Stomach (tissue), 8 donors: ENCODE measurements at regions not wholly inside any gene's neighbourhood (a gene's known extent, or its start where the extent isn't known, plus 50 kb on each side); places are given as distances from the start of the nearest gene placed in this dataset.

ENCODE experiments used
- DNase-seq, 2 donors: peaks; one replicate each; pipeline versions ENCODE4 v3.0.0 to v3.0.0-alpha.2; 2013 to 2019
- H3K27ac ChIP-seq, 5 donors: fragments of 200-600 bp in 4 of 5; sonication (generic) in 4 of 5; one replicate each; pipeline ENCODE4 v1.5.1; 2013 to 2019; ENCODE audit warnings: mild to moderate bottlenecking in 1 of 5, moderate library complexity in 1 of 5
- H3K27me3 ChIP-seq, 3 donors: fragments of 200-600 bp; sonication (generic); one replicate each; pipeline ENCODE4 v1.5.1; 2017 to 2019; ENCODE audit warnings: mixed run types in 1 of 3
- H3K36me3 ChIP-seq, 4 donors: fragments of 200-600 bp; sonication (generic); 1 replicate in 3 of 4; 2 replicates in 1 of 4; pipeline ENCODE4 v1.5.1; 2016 to 2019
- H3K4me1 ChIP-seq, 4 donors: fragments of 200-600 bp; sonication (generic); one replicate each; pipeline ENCODE4 v1.5.1; 2016 to 2019
- H3K4me3 ChIP-seq, 4 donors: fragments of 200-600 bp; sonication (generic) in 3 of 4; one replicate each; pipeline ENCODE4 v1.5.1; 2016 to 2019; ENCODE audit warnings: mild to moderate bottlenecking in 1 of 4
- H3K9me3 ChIP-seq, 4 donors: fragments of 200-600 bp; sonication (generic); one replicate each; pipeline ENCODE4 v1.5.1; 2016 to 2019
- CTCF ChIP-seq, 7 experiments: fragments of 450-650 bp in 4 of 7; fragments of 200-600 bp in 3 of 7; sonication (generic) in 3 of 7; IDR thresholded peaks; one replicate each; pipeline ENCODE4 v1.5.1; 2016 to 2019; ENCODE audit warnings: antibody characterized with exemption in 7 of 7, control low read depth in 2 of 7, mild to moderate bottlenecking in 1 of 7
- EP300 ChIP-seq: sonication (generic); formaldehyde crosslinking; IDR thresholded peaks from one replicate; pipeline ENCODE4 v1.6.1; 2017; ENCODE audit warnings: antibody characterized with exemption
- POLR2A ChIP-seq, 4 donors: fragments of 450-650 bp; IDR thresholded peaks; one replicate each; pipeline ENCODE4 v1.6.1; 2016; ENCODE audit warnings: antibody characterized with exemption in 4 of 4, control low read depth in 2 of 4, mild to moderate bottlenecking in 1 of 4, moderate library complexity in 1 of 4
- POLR2AphosphoS5 ChIP-seq, 3 donors: sonication (generic); formaldehyde crosslinking; IDR thresholded peaks; one replicate each; pipeline ENCODE4 v1.6.1; 2016; ENCODE audit warnings: antibody characterized with exemption in 3 of 3
- WGBS, 5 donors: extraction: QIAGEN DNeasy Blood & Tissue Kit in 3 of 5; methylation state at CpG; one replicate each; pipeline versions ENCODE4 v1.1.5 to v1.1.7; 2013 to 2018; 5-methylcytosine and 5-hydroxymethylcytosine counted together
- intact Hi-C: fragments of 100-400 bp; cut with DNase I; formaldehyde crosslinking; loops from one replicate; pipeline ENCODE4 v1.15.1; 2023; ENCODE audit warnings: low total_unique reads
- donor health status: healthy with polysubstance abuse.
- donor health status: Bipolar disorder and iron deficiency.
- donor health status: healthy.

GRCh38 chr4:125501090-125501489 is 186.3 kb downstream of the FAT4 start:
- no peaks in the 10 kb centered on the region for H3K36me3 ChIP-seq
- H3K4me3 ChIP-seq: no peak overlapping the region
- TF ChIP-seq CTCF (IDR thresholded peaks at IDR 0.05) (no peak), EP300 (no peak), POLR2A (IDR thresholded peaks at IDR 0.05) (no peak), POLR2AphosphoS5 (IDR thresholded peaks at IDR 0.05) (no peak)
- no peaks in the 10 kb centered on the region for H3K27me3 ChIP-seq
- no peaks in the 10 kb centered on the region for H3K4me1 ChIP-seq
- no peaks in the 10 kb centered on the region for H3K9me3 ChIP-seq
- no peak overlapping the region for H3K27ac ChIP-seq
- no peak for DNase-seq
- WGBS, 5 donors: 84 to 93% (median 85%) methylated on average over 3 of the region's 3 CpGs
- intact Hi-C loops: no loop called here

- 73 to 82% (median 79%) methylated on average over 4 of the region's 4 CpGs for WGBS, 5 donors
- Histone ChIP-seq H3K27ac (no peak overlapping the region), H3K36me3 (no peaks in the 10 kb centered on the region), H3K4me3 (no peak overlapping the region), H3K27me3 (no peaks in the 10 kb centered on the region), H3K9me3 (no peaks in the 10 kb centered on the region), H3K4me1 (no peaks in the 10 kb centered on the region)
- no peak for DNase-seq
- TF ChIP-seq CTCF (IDR thresholded peaks at IDR 0.05) (no peak), EP300 (no peak), POLR2AphosphoS5 (IDR thresholded peaks at IDR 0.05) (no peak), POLR2A (IDR thresholded peaks at IDR 0.05) (no peak)
- intact Hi-C loops: no loop called here
Measured at GRCh38 chr4:125501568-125501967, 186.8 kb downstream of the FAT4 start.

DNA sequence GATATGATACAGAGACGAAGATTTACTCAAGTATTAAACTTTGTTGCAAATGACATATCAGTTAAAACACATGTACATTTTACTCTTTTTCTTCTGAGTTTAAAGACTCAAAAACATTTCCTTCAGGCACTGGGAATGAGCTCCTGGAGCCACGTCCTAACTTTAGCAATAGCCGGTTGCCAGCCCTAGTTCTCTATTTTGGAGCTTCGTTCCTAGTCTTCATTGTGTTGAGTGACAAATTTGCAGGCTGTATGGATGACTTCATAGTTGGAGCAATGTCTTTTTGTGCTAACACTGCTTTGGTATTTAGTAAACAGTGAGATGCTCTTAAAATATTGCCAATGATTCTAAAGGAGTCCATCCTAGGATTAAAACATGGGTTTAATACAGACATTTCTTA is 190.9 kb downstream of the FAT4 start:
- TF ChIP-seq CTCF (IDR thresholded peaks at IDR 0.05): no peak
- no peak for TF ChIP-seq EP300
- TF ChIP-seq POLR2A (IDR thresholded peaks at IDR 0.05): no peak
- TF ChIP-seq POLR2AphosphoS5 (IDR thresholded peaks at IDR 0.05): no peak
- H3K27ac ChIP-seq: no peak overlapping the region
- no peaks in the 10 kb centered on the region for H3K9me3 ChIP-seq
- peak in 1 of 2 donors; percentile 7 for DNase-seq
- intact Hi-C loops: no loop called here
- H3K36me3 ChIP-seq: no peaks in the 10 kb centered on the region
- 61 to 84% (median 69%) methylated on average over 4 of the region's 4 CpGs for WGBS, 5 donors
- no peaks in the 10 kb centered on the region for H3K27me3 ChIP-seq
- H3K4me1 ChIP-seq: no peaks in the 10 kb centered on the region
- no peak overlapping the region for H3K4me3 ChIP-seq

DNA sequence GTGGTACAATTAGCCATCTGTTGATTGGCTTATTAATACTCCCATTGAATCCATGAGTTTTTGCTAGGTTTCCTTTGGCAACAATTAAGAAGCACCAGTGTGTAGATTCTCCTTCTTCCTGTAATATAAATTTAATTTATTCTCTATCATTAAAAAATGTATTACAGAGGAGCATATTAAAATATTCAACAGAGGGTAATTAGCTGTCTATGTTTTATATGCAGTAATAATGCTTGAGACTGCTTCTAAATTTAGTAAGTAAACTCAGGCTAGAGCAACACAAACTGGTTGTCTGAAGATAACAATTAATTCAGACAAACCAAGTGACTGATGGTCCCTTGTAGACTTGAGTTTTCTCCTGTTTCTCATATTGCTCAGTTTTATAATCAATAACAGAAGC is 192.4 kb downstream of the FAT4 start:
- intact Hi-C loops: no loop called here
- TF ChIP-seq EP300 (no peak), CTCF (IDR thresholded peaks at IDR 0.05) (no peak), POLR2A (IDR thresholded peaks at IDR 0.05) (no peak), POLR2AphosphoS5 (IDR thresholded peaks at IDR 0.05) (no peak)
- no peaks in the 10 kb centered on the region for H3K36me3 ChIP-seq
- H3K27me3 ChIP-seq: no peaks in the 10 kb centered on the region
- H3K4me3 ChIP-seq: no peak overlapping the region
- no peaks in the 10 kb centered on the region for H3K4me1 ChIP-seq
- H3K27ac ChIP-seq: no peak overlapping the region
- no peak for DNase-seq
- H3K9me3 ChIP-seq: no peaks in the 10 kb centered on the region
